NCI-H2171 (cell line): ENCODE measurements at regions not wholly inside any gene's neighbourhood (a gene's known extent, or its start where the extent isn't known, plus 50 kb on each side); places are given as distances from the start of the nearest gene placed in this dataset.

Experiments
- DNase-seq: peaks from one replicate; lab custom pipeline; 2025; lab: John Stamatoyannopoulos, UW

- DNase-seq, result no peak
These were observed 538.6 kb downstream of the TNS3 start for GRCh38 chr7:47043304-47043703.

- no peak for DNase-seq
These were observed 539.2 kb downstream of the TNS3 start for GRCh38 chr7:47042669-47043068.

GRCh38 chr7:47040795-47041347 lies 541.0 kb downstream of the TNS3 start:
- peak; percentile 9 for DNase-seq

- no peak for DNase-seq
These were observed 542.0 kb downstream of the TNS3 start for GRCh38 chr7:47039904-47040303.

- no peak for DNase-seq
These were observed 542.7 kb downstream of the TNS3 start for GRCh38 chr7:47039089-47039648.

GRCh38 chr7:47038621-47039020 lies 543.3 kb downstream of the TNS3 start:
- no peak for DNase-seq

- no peak for DNase-seq
These were observed 544.3 kb downstream of the TNS3 start for GRCh38 chr7:47037607-47038006.

- no peak for DNase-seq
These were observed 545.0 kb downstream of the TNS3 start for GRCh38 chr7:47036909-47037308.

GRCh38 chr7:47035522-47035921 lies 546.4 kb downstream of the TNS3 start:
- DNase-seq, result no peak

- DNase-seq, result no peak
These were observed 547.7 kb downstream of the TNS3 start for GRCh38 chr7:47034180-47034579.

GRCh38 chr7:47032536-47032908 lies 549.4 kb downstream of the TNS3 start:
- DNase-seq, result no peak

GRCh38 chr7:47031786-47032535 lies 550.0 kb downstream of the TNS3 start:
- no peak for DNase-seq

GRCh38 chr7:47028284-47028683 lies 553.6 kb downstream of the TNS3 start:
- no peak for DNase-seq

- DNase-seq, result no peak
These were observed 554.1 kb downstream of the TNS3 start for GRCh38 chr7:47027695-47028240.

GRCh38 chr7:47026780-47027361 lies 555.0 kb downstream of the TNS3 start:
- DNase-seq, result no peak

- DNase-seq, result no peak
These were observed 556.9 kb downstream of the TNS3 start for GRCh38 chr7:47024991-47025390.

- DNase-seq, result no peak
These were observed 573.5 kb downstream of the TNS3 start for GRCh38 chr7:47008461-47008860.

- DNase-seq, result no peak
These were observed 574.4 kb downstream of the TNS3 start for GRCh38 chr7:47007471-47007870.

GRCh38 chr7:47000561-47000960 lies 581.4 kb downstream of the TNS3 start:
- no peak for DNase-seq

GRCh38 chr7:46999866-47000265 lies 582.0 kb downstream of the TNS3 start:
- no peak for DNase-seq

- no peak for DNase-seq
These were observed 584.9 kb downstream of the TNS3 start for GRCh38 chr7:46996972-46997371.

GRCh38 chr7:46993396-46993795 lies 588.5 kb downstream of the TNS3 start:
- no peak for DNase-seq

GRCh38 chr7:46990761-46991160 lies 591.1 kb downstream of the TNS3 start:
- DNase-seq, result no peak
